SK-N-SH (cell line): ENCODE measurements at regions not wholly inside any gene's neighbourhood (a gene's known extent, or its start where the extent isn't known, plus 50 kb on each side); places are given as distances from the start of the nearest gene placed in this dataset.

Source experiments
- CTCF ChIA-PET: fragments of 300-600, 350-600 bp; formaldehyde crosslinking; extraction: SDS; loops from one replicate; lab custom pipeline; 2021; lab: Yijun Ruan, JAX
- POLR2A ChIA-PET: fragments of 350-600 bp; sonication (Branson Sonifier 250); formaldehyde crosslinking; extraction: SDS; loops from one replicate; lab custom pipeline; 2020; ENCODE audit warnings: antibody characterized with exemption, inconsistent platforms; lab: Yijun Ruan, JAX
- DNase-seq: peaks from one replicate; pipeline ENCODE4 v3.0.0; 2012
- H2AFZ ChIP-seq: fragments of 200-600 bp; sonication (generic); 2 replicates; pipeline ENCODE4 v1.8.1; 2016; ENCODE audit warnings: antibody characterized with exemption, mild to moderate bottlenecking, low read depth
- H3F3A ChIP-seq: fragments of 200-600 bp; sonication (generic); replicated peaks from 2 replicates; pipeline ENCODE3; 2016; ENCODE audit warnings: antibody characterized with exemption, mild to moderate bottlenecking; ENCODE audit not compliant: insufficient read depth
- H3K27ac ChIP-seq, 2 experiments: fragments of 200-500 bp in 1 of 2; fragments of 200-600 bp in 1 of 2; sonication (Bioruptor generic) in 1 of 2; sonication (generic), shearing (Covaris generic) in 1 of 2; 2 replicates each; pipeline versions ENCODE4 v1.5.1 to v1.6.1; 2014 to 2016; ENCODE audit warnings: low read depth in 2 of 2, inconsistent platforms in 1 of 2, low read length in 1 of 2, mild to moderate bottlenecking in 1 of 2, mixed read lengths in 1 of 2
- H3K27me3 ChIP-seq: fragments of 200-600 bp; sonication (generic), shearing (Covaris generic); 2 replicates; pipeline ENCODE4 v1.6.1; 2016; ENCODE audit warnings: mixed run types; ENCODE audit not compliant: insufficient read depth
- H3K36me3 ChIP-seq, 2 experiments: fragments of 200-500 bp in 1 of 2; fragments of 200-600 bp in 1 of 2; sonication (Bioruptor generic) in 1 of 2; sonication (generic) in 1 of 2; replicated peaks in 1 of 2; 2 replicates each; pipeline versions ENCODE3 to v1.5.1; 2014 to 2016; ENCODE audit warnings: low read length in 1 of 2, mild to moderate bottlenecking in 1 of 2; ENCODE audit not compliant: insufficient read depth in 2 of 2, control insufficient read depth in 1 of 2
- H3K4me1 ChIP-seq, 2 experiments: fragments of 200-500 bp in 1 of 2; fragments of 200-600 bp in 1 of 2; sonication (Bioruptor generic) in 1 of 2; sonication (generic), shearing (Covaris generic) in 1 of 2; 2 replicates each; pipeline versions ENCODE4 v1.5.1 to v1.6.1; 2014 to 2016; ENCODE audit warnings: low read depth in 1 of 2, low read length in 1 of 2, mixed run types in 1 of 2; ENCODE audit not compliant: insufficient read depth in 2 of 2, control insufficient read depth in 1 of 2
- H3K4me2 ChIP-seq: fragments of 200-600 bp; sonication (generic), shearing (Covaris generic); 2 replicates; pipeline ENCODE4 v1.6.1; 2017; ENCODE audit warnings: mixed run types
- H3K4me3 ChIP-seq, 2 experiments: fragments of 200-500 bp in 1 of 2; fragments of 200-600 bp in 1 of 2; sonication (Bioruptor generic) in 1 of 2; sonication (generic), shearing (Covaris generic) in 1 of 2; 2 replicates each; pipeline versions ENCODE4 v1.5.1 to v1.8.1; 2014 to 2016; ENCODE audit warnings: low read depth in 2 of 2, inconsistent platforms in 1 of 2, low read length in 1 of 2, mild to moderate bottlenecking in 1 of 2, mixed read lengths in 1 of 2, moderate library complexity in 1 of 2
- H3K79me2 ChIP-seq: fragments of 200-600 bp; sonication (generic); 2 replicates; pipeline ENCODE4 v1.8.1; 2017; ENCODE audit warnings: mild to moderate bottlenecking; ENCODE audit not compliant: insufficient read depth
- H3K9ac ChIP-seq: fragments of 200-600 bp; sonication (generic); 2 replicates; pipeline ENCODE4 v1.6.1; 2017; ENCODE audit warnings: mixed run types
- H3K9me2 ChIP-seq: fragments of 200-600 bp; sonication (generic); 2 replicates; pipeline ENCODE4 v1.6.1; 2017; ENCODE audit warnings: mixed run types
- H3K9me3 ChIP-seq: fragments of 200-600 bp; sonication (generic); 2 replicates; pipeline ENCODE4 v1.6.1; 2017; ENCODE audit warnings: mixed run types, mild to moderate bottlenecking, moderate library complexity
- H4K20me1 ChIP-seq: fragments of 200-600 bp; sonication (generic); 2 replicates; pipeline ENCODE4 v1.6.1; 2017; ENCODE audit warnings: mild to moderate bottlenecking, mixed run types; ENCODE audit not compliant: insufficient read depth
- CHD2 ChIP-seq: fragments of 150-350 bp; IDR thresholded peaks from 2 replicates; pipeline ENCODE4 v1.6.1; 2018; ENCODE audit warnings: low read length; ENCODE audit not compliant: partially characterized antibody
- EP300 ChIP-seq, 2 experiments: IDR thresholded peaks; 2 replicates each; pipeline versions ENCODE4 v1.4.0 to v1.6.1; 2012; ENCODE audit warnings: borderline replicate concordance in 1 of 2, low read depth in 1 of 2, low read length in 1 of 2
- EZH2phosphoT487 ChIP-seq: fragments of 200-600 bp; sonication (generic); IDR thresholded peaks from 2 replicates; pipeline ENCODE4 v1.6.1; 2017; ENCODE audit warnings: low read depth, mixed run types, mild to moderate bottlenecking, antibody characterized with exemption, moderate library complexity, borderline replicate concordance
- FOSL2 ChIP-seq: IDR thresholded peaks from 2 replicates; pipeline ENCODE4 v1.4.0; 2012; ENCODE audit warnings: low read depth, mild to moderate bottlenecking, moderate library complexity, borderline replicate concordance
- GATA2 ChIP-seq: sonication (generic); formaldehyde crosslinking; IDR thresholded peaks from 2 replicates; pipeline ENCODE4 v1.5.0; 2020; ENCODE audit warnings: mild to moderate bottlenecking, missing genetic modification reagents
- IRF3 ChIP-seq: fragments of 150-350 bp; IDR thresholded peaks from 2 replicates; pipeline ENCODE4 v1.6.1; 2016; ENCODE audit warnings: mild to moderate bottlenecking, low read depth, low read length
- JUND ChIP-seq: IDR thresholded peaks from 2 replicates; pipeline ENCODE4 v1.4.0; 2012
- MAX ChIP-seq: IDR thresholded peaks from 2 replicates; pipeline ENCODE4 v1.4.0; 2012; ENCODE audit warnings: low read depth
- MEF2A ChIP-seq: IDR thresholded peaks from 2 replicates; pipeline ENCODE4 v1.4.0; 2012; ENCODE audit warnings: low read depth, borderline replicate concordance
- MXI1 ChIP-seq: IDR thresholded peaks from 2 replicates; pipeline ENCODE4 v1.6.1; 2012; ENCODE audit warnings: mild to moderate bottlenecking, low read depth, low read length, improper control_type of control experiment
- NFIC ChIP-seq: IDR thresholded peaks from 2 replicates; pipeline ENCODE4 v1.4.0; 2012; ENCODE audit warnings: borderline replicate concordance
- NRF1 ChIP-seq: IDR thresholded peaks from 2 replicates; pipeline ENCODE4 v1.6.1; 2012; ENCODE audit warnings: low read depth, mild to moderate bottlenecking, low read length
- POLR2AphosphoS5 ChIP-seq: IDR thresholded peaks from 2 replicates; pipeline ENCODE4 v1.6.1; 2012; ENCODE audit warnings: low read depth, low read length
- RAD21 ChIP-seq: IDR thresholded peaks from 2 replicates; pipeline ENCODE4 v1.6.1; 2012; ENCODE audit warnings: mild to moderate bottlenecking, low read length
- RCOR1 ChIP-seq: fragments of 150-350 bp; IDR thresholded peaks from 2 replicates; pipeline ENCODE4 v1.6.1; 2017; ENCODE audit warnings: antibody characterized with exemption, low read length
- RFX5 ChIP-seq: IDR thresholded peaks from 2 replicates; pipeline ENCODE4 v1.6.1; 2012; ENCODE audit warnings: mild to moderate bottlenecking, improper control_type of control experiment, low read length
- RXRA ChIP-seq: IDR thresholded peaks from 2 replicates; pipeline ENCODE4 v1.4.0; 2012; ENCODE audit warnings: low read depth, mild to moderate bottlenecking, borderline replicate concordance
- SIN3A ChIP-seq: IDR thresholded peaks from 2 replicates; pipeline ENCODE4 v1.6.1; 2012; ENCODE audit warnings: low read depth, mild to moderate bottlenecking, low read length, moderate library complexity, borderline replicate concordance
- TAF1 ChIP-seq: IDR thresholded peaks from 2 replicates; pipeline ENCODE4 v1.6.1; 2012; ENCODE audit warnings: low read depth, mild to moderate bottlenecking, low read length, moderate library complexity, borderline replicate concordance
- TCF12 ChIP-seq: IDR thresholded peaks from 2 replicates; pipeline ENCODE4 v1.4.0; 2012
- TEAD4 ChIP-seq: IDR thresholded peaks from 2 replicates; pipeline ENCODE4 v1.4.0; 2012; ENCODE audit warnings: mild to moderate bottlenecking, borderline replicate concordance; ENCODE audit not compliant: insufficient read depth
- USF1 ChIP-seq: IDR thresholded peaks from 2 replicates; pipeline ENCODE4 v1.4.0; 2012; ENCODE audit warnings: low read depth, borderline replicate concordance
- USF2 ChIP-seq: fragments of 150-350 bp; IDR thresholded peaks from 2 replicates; pipeline ENCODE4 v1.6.1; 2017; ENCODE audit warnings: antibody characterized with exemption, low read length, low read depth, borderline replicate concordance
- YY1 ChIP-seq: IDR thresholded peaks from 2 replicates; pipeline ENCODE4 v1.4.0; 2012; ENCODE audit warnings: low read depth, mild to moderate bottlenecking
- ZBTB33 ChIP-seq: IDR thresholded peaks from 2 replicates; pipeline ENCODE4 v1.4.0; 2012; ENCODE audit warnings: low read depth, borderline replicate concordance
- WGBS: methylation state at CpG from one replicate; pipeline ENCODE4 v1.1.6; 2017; ENCODE audit warnings: low lambda C conversion rate; 5-methylcytosine and 5-hydroxymethylcytosine counted together

GRCh38 chr13:82036602-82037001 lies 1695.7 kb upstream of the SPRY2 start:
- no peaks in the 10 kb centered on the region for H3K79me2 ChIP-seq
- no peak overlapping the region for H3K4me3 ChIP-seq
- no peaks in the 10 kb centered on the region for H3K36me3 ChIP-seq
- H3F3A ChIP-seq, result no peaks in the 10 kb centered on the region
- H3K4me2 ChIP-seq, result no peak overlapping the region
- 50% methylated on average over 1 of the region's 1 CpG for WGBS
- H3K9me2 ChIP-seq, result no peaks in the 10 kb centered on the region
- no peaks in the 10 kb centered on the region for H3K9me3 ChIP-seq
- TF ChIP-seq RAD21, result no peak
- no peak for TF ChIP-seq USF1
- TF ChIP-seq NRF1, result no peak
- no peak for TF ChIP-seq MEF2A
- TF ChIP-seq FOSL2, result no peak
- no peak for TF ChIP-seq RFX5
- no peak for TF ChIP-seq EP300 (IDR thresholded peaks at IDR 0.05; ENCODE audit: borderline replicate concordance in 1 of 2, low read depth in 1 of 2, low read length in 1 of 2)
- no peak for TF ChIP-seq USF2
- no peak for TF ChIP-seq MXI1
- no peak for TF ChIP-seq TAF1
- TF ChIP-seq TCF12, result no peak
- TF ChIP-seq TEAD4, result no peak
- TF ChIP-seq IRF3, result no peak
- TF ChIP-seq NFIC, result no peak
- no peak for TF ChIP-seq JUND
- no peak for TF ChIP-seq POLR2AphosphoS5
- no peak for TF ChIP-seq CHD2
- no peak for TF ChIP-seq YY1
- H4K20me1 ChIP-seq, result no peaks in the 10 kb centered on the region
- ChIA-PET POLR2A (no interaction called here), CTCF (no interaction called here)
- H3K27me3 ChIP-seq, result no peaks in the 10 kb centered on the region
- no peak overlapping the region for H3K9ac ChIP-seq
- H2AFZ ChIP-seq, result no peak overlapping the region
- no peak for DNase-seq
- no peak overlapping the region for H3K27ac ChIP-seq
- no peaks in the 10 kb centered on the region for H3K4me1 ChIP-seq

GRCh38 chr13:82011355-82011754 lies 1670.4 kb upstream of the SPRY2 start:
- 0% methylated on average over 1 of the region's 1 CpG for WGBS
- H3K9ac ChIP-seq, result no peak overlapping the region
- H3K36me3 ChIP-seq, result no peaks in the 10 kb centered on the region
- H3K4me3 ChIP-seq, result no peak overlapping the region
- H3K4me2 ChIP-seq, result no peak overlapping the region
- H3K27ac ChIP-seq, result no peak overlapping the region
- no peak overlapping the region for H2AFZ ChIP-seq
- CTCF ChIA-PET, result no interaction called here
- DNase-seq, result no peak
- H3K9me2 ChIP-seq, result no peaks in the 10 kb centered on the region
- no peaks in the 10 kb centered on the region for H4K20me1 ChIP-seq
- no peaks in the 10 kb centered on the region for H3K79me2 ChIP-seq
- H3K9me3 ChIP-seq, result no peaks in the 10 kb centered on the region
- H3K27me3 ChIP-seq, result no peaks in the 10 kb centered on the region
- no peaks in the 10 kb centered on the region for H3F3A ChIP-seq
- POLR2A ChIA-PET, result no interaction called here
- TF ChIP-seq ZBTB33 (no peak), SIN3A (no peak), YY1 (no peak), GATA2 (CRISPR knock-in tag) (no peak), RCOR1 (no peak), JUND (no peak), EZH2phosphoT487 (no peak), MAX (no peak), RXRA (no peak), TCF12 (no peak)
- H3K4me1 ChIP-seq, result no peaks in the 10 kb centered on the region
